Psoas muscle (tissue), 7 donors: ENCODE measurements at regions not wholly inside any gene's neighbourhood (a gene's known extent, or its start where the extent isn't known, plus 50 kb on each side); places are given as distances from the start of the nearest gene placed in this dataset.

Experiments
- ATAC-seq, 4 donors: fragments of 200-7000 bp; cut with Tn5 transposase; one replicate each; pipeline ENCODE4 v1.9.1; 2020; ENCODE audit warnings: moderate library complexity in 3 of 4, mild to moderate bottlenecking in 2 of 4
- DNase-seq, 2 donors: peaks; one replicate each; pipeline ENCODE4 v3.0.0-alpha.2; 2020
- H3K27ac ChIP-seq: fragments of 200-600 bp; one replicate; pipeline ENCODE4 v1.8.0; 2022
- H3K27me3 ChIP-seq, 3 donors: fragments of 200-600 bp in 1 of 3; one replicate each; pipeline versions ENCODE4 v1.6.1 to v1.8.0; 2013 to 2022; ENCODE audit warnings: low read length in 2 of 3, mild to moderate bottlenecking in 2 of 3, moderate library complexity in 1 of 3; ENCODE audit not compliant: insufficient read depth in 3 of 3
- H3K36me3 ChIP-seq, 2 donors: fragments of 200-600 bp in 1 of 2; one replicate each; pipeline versions ENCODE4 v1.6.1 to v1.8.0; 2013 to 2022; ENCODE audit warnings: low read depth in 1 of 2, mild to moderate bottlenecking in 1 of 2, moderate library complexity in 1 of 2; ENCODE audit not compliant: insufficient read depth in 1 of 2
- H3K4me1 ChIP-seq: fragments of 200-600 bp; one replicate; pipeline ENCODE4 v1.8.0; 2022
- H3K4me3 ChIP-seq: fragments of 200-600 bp; one replicate; pipeline ENCODE4 v1.8.0; 2022; ENCODE audit warnings: mild to moderate bottlenecking
- H3K9me3 ChIP-seq: fragments of 200-600 bp; one replicate; pipeline ENCODE4 v1.8.0; 2022
- WGBS, 3 donors: extraction: QIAGEN DNeasy Blood & Tissue Kit; methylation state at CpG; one replicate each; pipeline versions ENCODE4 v1.1.6 to v1.1.7; 2013; 5-methylcytosine and 5-hydroxymethylcytosine counted together
- intact Hi-C, 2 donors: fragments of 100-400 bp; cut with DNase I; formaldehyde crosslinking; loops; one replicate each; pipeline versions ENCODE4 v1.11.0 to v1.14.2; 2022
- TF ChIP-seq, protein P1 (sequence below): fragments of 200-600 bp; IDR thresholded peaks from one replicate; pipeline ENCODE4 v1.8.0; 2022; ENCODE audit warnings: antibody characterized with exemption
- donor health status: healthy with polysubstance abuse.
- donor health status: DM: no; HTN: no; CAD: no; lungs with moderate emphysema.
- donor health status: Bipolar disorder and iron deficiency.
- donor health status: healthy.
- donor health status: DM: yes; HTN: yes; CAD: no.
- donor health status: DM: no; HTN: no; CAD: no.
- donor health status: DM: yes; HTN: yes; CAD: no.

GRCh38 chr6:98295515-98296175 is 538.7 kb upstream of the POU3F2 start:
- DNase-seq (no peak), ATAC-seq (no peak)
- Histone ChIP-seq H3K27ac (no peak overlapping the region), H3K36me3 (no peaks in the 10 kb centered on the region), H3K4me1 (no peaks in the 10 kb centered on the region), H3K27me3 (no peaks in the 10 kb centered on the region), H3K4me3 (no peak overlapping the region), H3K9me3 (no peaks in the 10 kb centered on the region)
- TF ChIP-seq, protein P1, sequence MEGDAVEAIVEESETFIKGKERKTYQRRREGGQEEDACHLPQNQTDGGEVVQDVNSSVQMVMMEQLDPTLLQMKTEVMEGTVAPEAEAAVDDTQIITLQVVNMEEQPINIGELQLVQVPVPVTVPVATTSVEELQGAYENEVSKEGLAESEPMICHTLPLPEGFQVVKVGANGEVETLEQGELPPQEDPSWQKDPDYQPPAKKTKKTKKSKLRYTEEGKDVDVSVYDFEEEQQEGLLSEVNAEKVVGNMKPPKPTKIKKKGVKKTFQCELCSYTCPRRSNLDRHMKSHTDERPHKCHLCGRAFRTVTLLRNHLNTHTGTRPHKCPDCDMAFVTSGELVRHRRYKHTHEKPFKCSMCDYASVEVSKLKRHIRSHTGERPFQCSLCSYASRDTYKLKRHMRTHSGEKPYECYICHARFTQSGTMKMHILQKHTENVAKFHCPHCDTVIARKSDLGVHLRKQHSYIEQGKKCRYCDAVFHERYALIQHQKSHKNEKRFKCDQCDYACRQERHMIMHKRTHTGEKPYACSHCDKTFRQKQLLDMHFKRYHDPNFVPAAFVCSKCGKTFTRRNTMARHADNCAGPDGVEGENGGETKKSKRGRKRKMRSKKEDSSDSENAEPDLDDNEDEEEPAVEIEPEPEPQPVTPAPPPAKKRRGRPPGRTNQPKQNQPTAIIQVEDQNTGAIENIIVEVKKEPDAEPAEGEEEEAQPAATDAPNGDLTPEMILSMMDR: no peak
- intact Hi-C loops: no loop called here
- WGBS, 3 donors: 64 to 69% (median 66%) methylated on average over 5 of the region's 5 CpGs

GRCh38 chr6:98308564-98308963 is 525.8 kb upstream of the POU3F2 start:
- Histone ChIP-seq H3K4me3 (no peak overlapping the region), H3K27ac (no peak overlapping the region), H3K4me1 (no peaks in the 10 kb centered on the region), H3K36me3 (no peaks in the 10 kb centered on the region), H3K9me3 (no peaks in the 10 kb centered on the region), H3K27me3 (no peaks in the 10 kb centered on the region)
- TF ChIP-seq, protein P1: no peak
- intact Hi-C loops: no loop called here
- 92 to 94% (median 93%) methylated on average over 4 of the region's 4 CpGs for WGBS, 3 donors
- DNase-seq: peak in 1 of 2 donors; percentile 22
- ATAC-seq: no peak

DNA sequence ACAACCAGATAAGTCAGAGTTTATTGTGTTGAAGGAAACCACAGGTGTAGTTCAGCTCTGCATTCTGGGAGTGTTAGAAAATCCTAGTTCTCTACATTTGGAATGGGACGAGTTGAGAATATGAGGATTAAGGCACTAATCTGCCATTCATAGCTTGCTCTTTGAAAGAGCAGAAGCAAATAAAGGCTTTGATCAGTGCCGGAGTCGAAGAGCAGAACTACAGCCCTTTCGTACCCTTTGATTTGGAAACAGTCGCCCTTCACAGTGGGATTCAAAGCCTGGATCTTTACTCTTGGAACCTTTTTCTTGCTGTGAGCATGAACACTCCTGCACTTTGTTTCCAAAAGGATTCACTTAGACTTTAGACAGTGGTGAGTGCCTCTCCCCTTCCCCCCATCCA is 523.9 kb upstream of the POU3F2 start:
- TF ChIP-seq, protein P1: no peak
- Histone ChIP-seq H3K27ac (no peak overlapping the region), H3K36me3 (no peaks in the 10 kb centered on the region), H3K4me1 (no peaks in the 10 kb centered on the region), H3K27me3 (no peaks in the 10 kb centered on the region), H3K9me3 (no peaks in the 10 kb centered on the region), H3K4me3 (no peak overlapping the region)
- DNase-seq (no peak), ATAC-seq (no peak)
- WGBS, 3 donors: 63 to 80% (median 75%) methylated on average over 5 of the region's 5 CpGs
- intact Hi-C loops: no loop called here

- 80 to 82% (median 81%) methylated on average over 3 of the region's 3 CpGs for WGBS, 3 donors
- DNase-seq (no peak), ATAC-seq (no peak)
- no peaks in the 10 kb centered on the region for H3K4me1 ChIP-seq
- no peaks in the 10 kb centered on the region for H3K27me3 ChIP-seq
- no peaks in the 10 kb centered on the region for H3K9me3 ChIP-seq
- no peaks in the 10 kb centered on the region for H3K36me3 ChIP-seq
- no peak overlapping the region for H3K4me3 ChIP-seq
- H3K27ac ChIP-seq: no peak overlapping the region
- intact Hi-C loops: no loop called here
- TF ChIP-seq, protein P1: no peak
Observed at GRCh38 chr6:98323605-98324004, 510.8 kb upstream of the POU3F2 start.

GRCh38 chr6:98324446-98324845 is 509.9 kb upstream of the POU3F2 start:
- no peaks in the 10 kb centered on the region for H3K9me3 ChIP-seq
- no peaks in the 10 kb centered on the region for H3K4me1 ChIP-seq
- DNase-seq (no peak), ATAC-seq (no peak)
- no peaks in the 10 kb centered on the region for H3K36me3 ChIP-seq
- H3K27ac ChIP-seq: no peak overlapping the region
- intact Hi-C loops: no loop called here
- no peak overlapping the region for H3K4me3 ChIP-seq
- H3K27me3 ChIP-seq: no peaks in the 10 kb centered on the region
- TF ChIP-seq, protein P1: no peak
- 10 to 19% (median 15%) methylated on average over 3 of the region's 3 CpGs for WGBS, 3 donors
